OCI-LY1 (cell line): ENCODE measurements at regions not wholly inside any gene's neighbourhood (a gene's known extent, or its start where the extent isn't known, plus 50 kb on each side); places are given as distances from the start of the nearest gene placed in this dataset.

ENCODE experiments used
- CTCF ChIP-seq: fragments of 200-600 bp; sonication (generic), shearing (Covaris generic); IDR thresholded peaks from 2 replicates; pipeline ENCODE4 v1.5.1; 2017; ENCODE audit warnings: mild to moderate bottlenecking, antibody characterized with exemption, low read length, moderate library complexity, mixed read lengths
- EZH2 ChIP-seq: fragments of 200-600 bp; sonication (generic), shearing (Covaris generic); IDR thresholded peaks from 2 replicates; pipeline ENCODE4 v1.8.0; 2017; ENCODE audit warnings: borderline replicate concordance, mixed run types, mild to moderate bottlenecking, antibody characterized with exemption, low read length, moderate library complexity, mixed read lengths

GRCh38 chr2:12045864-12046291 is 299.4 kb downstream of the LPIN1 start:
- TF ChIP-seq CTCF (no peak), EZH2 (no peak)
